HS-27A (cell line): ENCODE measurements at regions not wholly inside any gene's neighbourhood (a gene's known extent, or its start where the extent isn't known, plus 50 kb on each side); places are given as distances from the start of the nearest gene placed in this dataset.
"Not testable (repeated sequence)": the region's sequence is repeated elsewhere in the genome, so short reads cannot be mapped to it uniquely, and the experiment has no call there.

Source experiments
- DNase-seq: peaks from one replicate; pipeline ENCODE4 v3.0.0-alpha.2; 2012; ENCODE audit warnings: low read depth, missing footprints

GRCh38 chrY:7725791-7726460, 814.4 kb upstream of the AMELY start:
- DNase-seq, result no peak

DNA sequence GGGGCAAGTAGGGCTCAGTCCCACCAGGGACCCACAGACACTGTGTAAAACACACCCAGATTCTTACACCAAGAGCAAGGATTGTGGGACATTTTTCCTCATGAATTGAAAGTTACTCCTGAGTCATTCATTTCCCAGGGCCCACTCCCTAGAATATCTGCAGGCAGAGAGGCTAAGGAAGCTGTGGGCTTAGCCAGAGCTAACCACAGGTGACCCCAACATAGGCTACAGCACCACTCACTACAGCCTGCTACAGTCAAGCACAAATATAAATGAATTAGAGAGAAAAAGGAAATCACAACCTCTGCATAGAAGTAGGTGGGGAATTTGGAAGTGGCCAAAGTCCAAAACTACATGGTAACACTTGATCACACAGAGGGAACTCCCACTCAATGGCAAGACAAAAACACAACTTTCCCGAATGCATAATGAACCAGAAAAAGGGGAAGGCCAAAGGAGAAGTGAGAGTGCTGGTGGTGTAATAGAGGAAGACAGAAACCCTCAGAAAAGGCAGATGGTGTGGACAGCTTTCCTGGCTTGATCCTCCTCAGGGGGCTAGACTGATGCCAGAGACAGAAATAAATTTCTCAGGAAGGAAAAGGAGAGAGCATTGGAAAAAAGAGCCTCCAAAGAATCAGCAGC, 812.6 kb upstream of the AMELY start:
- DNase-seq, result no peak

- DNase-seq, result no peak
Observed at GRCh38 chrY:7723127-7723526, 811.6 kb upstream of the AMELY start.

- no peak for DNase-seq
Observed at GRCh38 chrY:7722566-7722965, 811.0 kb upstream of the AMELY start.

DNA sequence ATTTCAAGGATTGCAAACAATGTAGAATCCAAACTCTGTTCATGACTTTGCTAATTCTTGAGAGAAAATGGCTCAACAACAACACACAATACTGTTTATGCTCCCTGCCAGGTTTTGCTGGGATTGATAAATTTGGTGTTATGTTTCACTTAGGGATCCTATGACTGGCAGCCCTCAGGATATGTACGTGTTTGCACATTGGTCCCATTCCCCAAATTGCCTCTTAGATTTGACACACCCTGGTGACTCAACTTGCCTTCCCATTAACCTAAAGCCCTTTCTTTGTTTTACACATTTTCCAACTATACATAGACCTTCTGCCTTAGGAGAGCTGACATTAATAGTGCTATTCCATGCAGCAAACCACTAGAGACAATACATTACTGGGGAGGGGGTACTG, 809.4 kb upstream of the AMELY start:
- no peak for DNase-seq

GRCh38 chrY:7719271-7719670, 807.7 kb upstream of the AMELY start:
- DNase-seq, result no peak

DNA sequence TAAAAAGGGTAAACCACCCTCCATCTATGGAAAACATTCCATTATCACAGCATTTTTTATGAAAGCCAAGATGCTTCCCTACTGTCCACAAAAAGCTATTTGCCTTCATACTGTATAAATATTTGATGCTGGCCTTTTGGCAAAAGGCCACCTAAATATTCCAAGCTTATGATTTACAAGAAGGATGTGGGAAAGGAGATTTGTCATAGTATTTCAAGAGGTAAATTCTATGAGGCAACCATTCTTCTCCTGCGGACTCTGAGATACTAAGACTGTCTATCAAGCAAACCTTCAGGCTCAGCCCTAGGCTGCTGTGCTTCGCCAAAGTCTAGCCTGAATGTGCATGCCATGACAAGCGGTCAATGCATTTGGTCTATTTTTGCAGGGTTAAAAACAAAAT, 807.1 kb upstream of the AMELY start:
- no peak for DNase-seq

- no peak for DNase-seq
Observed at GRCh38 chrY:7718126-7718525, 806.6 kb upstream of the AMELY start.

GRCh38 chrY:7714426-7714825, 802.9 kb upstream of the AMELY start:
- no peak for DNase-seq

GRCh38 chrY:7713738-7714137, 802.2 kb upstream of the AMELY start:
- DNase-seq, result not testable (repeated sequence)

GRCh38 chrY:7712289-7712688, 800.7 kb upstream of the AMELY start:
- DNase-seq, result no peak

DNA sequence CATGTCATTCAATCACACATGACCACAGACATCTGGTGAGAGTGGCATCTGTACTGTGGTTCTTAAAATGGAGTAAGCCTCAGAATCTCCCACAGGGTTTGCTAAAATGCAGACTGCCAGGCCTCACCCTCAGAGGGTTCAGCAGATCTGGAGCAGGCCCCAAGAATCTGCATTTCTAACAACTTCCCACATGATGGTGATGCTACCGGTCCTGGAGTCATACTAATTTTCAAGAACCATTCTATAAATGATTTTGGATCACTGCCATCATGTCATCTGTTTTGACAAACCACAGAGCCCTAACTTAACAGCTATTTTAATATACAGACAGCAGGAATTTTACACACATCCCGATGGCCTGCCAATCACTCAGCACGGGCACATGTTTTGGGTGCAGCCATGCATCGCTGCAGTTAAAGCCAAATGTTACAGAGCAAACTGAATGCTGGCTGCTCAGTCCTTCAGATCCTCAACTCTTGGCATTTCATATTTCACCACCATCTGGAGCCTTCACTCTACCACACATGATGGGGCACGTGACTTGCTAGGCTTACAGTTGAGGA, 792.1 kb upstream of the AMELY start:
- DNase-seq, result no peak

GRCh38 chrY:7702481-7702880, 790.9 kb upstream of the AMELY start:
- DNase-seq, result no peak

GRCh38 chrY:7701676-7702075, 790.1 kb upstream of the AMELY start:
- no peak for DNase-seq

DNA sequence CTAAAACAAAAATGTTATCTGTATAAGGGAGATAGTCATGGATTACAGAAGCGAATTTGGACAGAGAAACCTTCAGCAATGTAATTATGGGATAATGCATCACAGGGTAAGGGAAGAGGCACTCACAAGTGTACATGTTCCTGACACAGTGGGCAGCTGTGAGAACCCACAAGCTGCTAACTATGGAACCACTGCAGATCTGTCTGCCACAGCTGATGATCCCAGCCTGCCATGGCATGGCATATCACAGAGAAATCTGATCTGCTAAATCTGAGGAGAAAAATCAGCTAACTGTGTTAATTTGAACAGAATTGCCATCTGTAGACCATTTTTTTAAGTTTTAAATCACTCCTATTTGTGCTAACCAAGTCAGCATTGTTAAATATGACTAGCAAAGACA, 786.0 kb upstream of the AMELY start:
- no peak for DNase-seq

GRCh38 chrY:7692701-7693100, 781.1 kb upstream of the AMELY start:
- no peak for DNase-seq

DNA sequence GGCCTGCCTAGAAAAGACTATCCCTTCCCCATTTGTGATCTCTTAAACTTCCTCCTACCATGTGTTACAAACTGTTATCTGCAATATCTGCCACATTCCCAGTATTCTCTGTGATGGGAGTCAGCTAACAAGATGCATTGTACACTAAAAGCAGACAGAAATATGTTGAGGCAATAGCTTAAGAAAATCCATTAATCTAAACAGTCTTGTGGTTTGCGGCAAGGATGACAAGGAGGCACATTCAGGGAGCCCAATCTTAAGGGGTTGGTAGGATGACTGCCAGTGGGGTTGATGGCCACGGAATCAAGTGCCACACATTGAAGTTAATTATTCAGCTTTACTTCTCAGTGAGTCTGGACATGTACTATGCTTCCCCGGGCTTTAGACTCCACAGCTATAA, 775.5 kb upstream of the AMELY start:
- DNase-seq, result no peak

DNA sequence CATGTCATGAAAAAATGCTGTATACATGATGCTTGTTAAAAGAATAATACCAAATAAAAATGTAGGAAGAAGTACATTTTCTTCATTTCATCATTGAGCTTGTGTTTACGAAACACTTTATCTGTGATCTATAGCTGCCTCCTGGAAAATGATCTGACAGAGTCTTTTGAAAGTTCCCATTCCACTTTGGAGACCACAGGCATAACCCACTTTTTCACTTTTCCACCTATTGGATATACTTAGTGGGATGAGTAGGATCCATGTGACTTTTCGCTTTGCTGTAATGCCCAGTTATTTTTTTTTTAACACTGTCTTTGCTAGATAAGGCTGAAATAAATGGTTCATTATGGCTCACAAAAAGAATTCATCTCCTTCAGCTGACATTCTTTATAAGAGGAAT, 773.0 kb upstream of the AMELY start:
- DNase-seq, result no peak

GRCh38 chrY:7682386-7682785, 770.8 kb upstream of the AMELY start:
- peak; percentile 51 for DNase-seq

GRCh38 chrY:7681426-7681825, 769.9 kb upstream of the AMELY start:
- DNase-seq, result no peak

DNA sequence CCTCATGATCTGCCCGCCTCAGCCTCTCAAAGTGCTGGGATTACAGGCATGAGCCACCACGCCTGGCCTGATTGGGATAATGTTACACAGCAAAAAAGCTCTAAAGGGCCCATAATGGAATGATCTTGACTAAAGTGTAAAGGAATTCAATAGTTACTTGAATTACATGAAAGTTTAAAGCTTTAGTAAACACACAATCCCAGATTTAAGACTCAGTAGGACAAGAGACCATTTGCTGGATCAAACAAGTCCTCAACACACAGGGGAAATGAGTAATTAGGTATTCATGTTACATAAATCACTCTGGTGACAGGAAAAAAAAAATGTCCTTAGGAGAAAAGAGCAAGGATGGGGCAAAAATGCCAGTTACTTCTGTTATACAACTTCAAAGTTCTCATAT, 762.9 kb upstream of the AMELY start:
- DNase-seq, result peak; percentile 71

- no peak for DNase-seq
Observed at GRCh38 chrY:7672796-7673195, 761.2 kb upstream of the AMELY start.

DNA sequence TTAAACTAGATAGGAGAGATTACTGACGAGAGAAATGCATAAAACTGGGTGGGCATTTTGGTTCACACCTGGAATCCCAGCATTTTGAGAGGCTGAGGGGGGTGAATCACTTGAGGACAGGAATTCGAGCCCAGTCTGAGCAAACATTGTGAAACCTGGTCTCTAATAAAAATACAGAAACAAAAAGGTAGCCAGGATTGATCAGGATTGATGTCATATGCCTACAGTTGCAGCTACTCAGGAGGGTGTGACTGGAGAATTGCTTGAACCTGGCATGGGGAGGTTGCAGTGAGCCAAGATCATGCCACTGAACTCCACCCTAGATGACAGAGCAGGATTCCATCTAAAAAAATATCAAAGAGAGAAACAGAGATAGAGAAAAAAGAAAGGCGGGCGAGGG, 751.7 kb upstream of the AMELY start:
- no peak for DNase-seq

- DNase-seq, result no peak
Observed at GRCh38 chrY:7659047-7659446, 747.5 kb upstream of the AMELY start.
